ENCODE measurements at regions not wholly inside any gene's neighbourhood (a gene's known extent, or its start where the extent isn't known, plus 50 kb on each side); places are given as distances from the start of the nearest gene placed in this dataset.

DNA sequence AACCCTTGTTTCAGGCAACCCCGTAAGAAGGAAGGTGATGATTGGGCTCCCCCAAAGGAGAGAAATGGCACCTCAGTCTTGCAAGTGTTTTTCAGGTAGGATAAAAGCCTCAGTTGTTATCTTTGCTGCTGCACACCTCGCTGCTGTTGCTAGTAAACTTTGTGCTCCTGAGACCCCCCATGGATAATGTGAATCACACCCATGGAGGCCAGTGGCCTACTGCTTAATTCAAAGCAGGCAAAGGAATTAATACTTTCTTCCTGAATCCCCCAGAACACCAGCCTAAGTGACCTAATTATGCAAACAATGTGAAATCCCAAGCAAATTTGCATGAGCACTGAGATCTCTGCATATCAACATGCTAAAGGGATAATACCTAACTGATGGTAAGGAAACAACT, 337.5 kb downstream of the GRIA2 start:
- TF ChIP-seq CTCF (IDR thresholded peaks at IDR 0.05) = no peak
- no peak for TF ChIP-seq POLR2A (IDR thresholded peaks at IDR 0.05)

Data from uterus (tissue), 2 donors.